Non-pigmented ciliary epithelial cell (primary cell): ENCODE measurements at regions not wholly inside any gene's neighbourhood (a gene's known extent, or its start where the extent isn't known, plus 50 kb on each side); places are given as distances from the start of the nearest gene placed in this dataset.
"Not testable (repeated sequence)": the region's sequence is repeated elsewhere in the genome, so short reads cannot be mapped to it uniquely, and the experiment has no call there.

ENCODE experiments used
- DNase-seq: peaks from one replicate; pipeline ENCODE4 v3.0.0-alpha.2; 2010; ENCODE audit warnings: low read depth

DNA sequence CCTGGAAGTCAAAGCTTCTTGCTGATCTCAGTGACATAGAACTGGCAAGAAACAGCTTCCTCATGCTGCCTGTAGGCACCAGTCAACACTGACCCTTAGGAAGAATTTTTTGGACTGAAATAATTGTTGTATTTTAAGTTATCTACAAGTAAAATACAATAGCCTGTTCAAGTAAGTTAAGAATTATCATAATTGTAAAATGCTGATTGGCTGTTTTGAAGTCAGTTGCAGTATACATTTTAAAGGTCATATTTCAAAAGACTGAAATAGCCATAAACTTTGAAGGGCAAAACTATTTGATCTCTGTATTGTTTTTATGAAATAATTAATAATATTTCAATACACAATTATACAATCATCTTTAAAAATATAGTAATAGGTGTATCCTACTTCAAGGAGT, 794.9 kb downstream of the MAT2B start:
- no peak for DNase-seq

DNA sequence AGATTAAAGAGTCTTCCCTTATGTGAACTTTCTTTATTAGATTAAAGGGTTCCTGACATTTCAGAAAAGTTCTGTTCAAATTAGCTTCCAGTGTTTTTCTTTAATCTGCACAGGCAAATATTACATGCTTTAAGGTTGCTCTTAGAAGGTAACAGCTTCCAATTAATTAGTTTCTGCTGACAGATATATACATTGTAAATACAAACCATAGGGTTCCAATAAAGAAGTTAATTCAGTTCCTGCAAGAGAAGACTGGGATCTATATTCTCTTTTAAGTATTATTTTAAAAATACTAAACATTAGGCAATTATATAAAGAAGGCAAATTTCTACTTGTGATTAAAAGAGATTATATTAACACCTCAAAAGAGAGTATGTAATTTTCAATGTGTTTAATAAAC, 795.7 kb downstream of the MAT2B start:
- no peak for DNase-seq

DNA sequence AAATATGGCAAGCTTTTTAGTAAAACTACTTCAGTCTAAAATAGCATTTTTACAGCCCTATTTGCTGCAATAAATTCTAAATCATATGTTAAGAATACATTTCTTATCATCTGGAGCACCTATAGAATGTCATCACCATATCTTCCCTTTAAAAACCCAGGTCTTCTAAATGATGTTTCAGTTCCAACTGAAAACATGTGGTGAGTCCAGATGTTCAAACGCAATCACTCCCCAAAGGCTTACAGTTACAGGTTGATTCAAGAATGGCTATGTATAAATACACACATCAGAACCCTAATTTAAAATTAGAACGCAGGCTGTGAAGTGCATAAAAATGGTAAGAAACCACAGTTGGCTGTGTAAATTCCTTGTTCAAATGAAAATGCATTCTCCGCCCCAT, 796.3 kb downstream of the MAT2B start:
- DNase-seq = no peak

DNA sequence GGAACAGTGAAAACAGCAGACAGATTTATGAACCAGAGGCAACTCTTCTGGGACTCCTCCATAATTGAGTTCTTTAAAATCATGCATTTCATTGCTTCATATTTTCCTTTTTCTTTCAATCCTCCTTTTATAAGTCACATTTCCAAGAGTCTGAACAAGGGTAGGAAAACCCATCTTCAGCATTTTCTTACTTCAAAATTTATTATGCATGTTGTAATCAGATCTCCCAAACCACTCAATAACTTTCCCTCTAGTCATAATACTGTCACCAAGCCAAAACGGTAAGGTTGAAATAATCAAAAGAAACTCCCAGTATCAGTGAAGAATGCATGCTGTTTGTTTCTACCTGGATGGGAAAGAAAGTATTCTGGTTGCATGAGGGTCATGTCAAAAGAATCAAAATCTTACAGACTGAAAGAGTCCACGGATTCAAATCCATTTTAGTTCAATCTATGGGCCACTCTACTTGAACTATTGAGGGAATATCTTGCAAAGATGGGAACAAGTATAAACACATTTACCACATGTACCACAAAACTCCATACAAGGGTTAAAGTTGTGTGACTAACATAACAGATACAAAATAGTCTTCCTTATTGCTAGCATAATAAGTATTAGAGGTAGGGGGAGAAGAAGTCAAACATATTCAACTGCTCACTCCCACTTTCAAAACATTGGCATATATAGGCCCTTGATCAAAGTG, 797.3 kb downstream of the MAT2B start:
- no peak for DNase-seq

DNA sequence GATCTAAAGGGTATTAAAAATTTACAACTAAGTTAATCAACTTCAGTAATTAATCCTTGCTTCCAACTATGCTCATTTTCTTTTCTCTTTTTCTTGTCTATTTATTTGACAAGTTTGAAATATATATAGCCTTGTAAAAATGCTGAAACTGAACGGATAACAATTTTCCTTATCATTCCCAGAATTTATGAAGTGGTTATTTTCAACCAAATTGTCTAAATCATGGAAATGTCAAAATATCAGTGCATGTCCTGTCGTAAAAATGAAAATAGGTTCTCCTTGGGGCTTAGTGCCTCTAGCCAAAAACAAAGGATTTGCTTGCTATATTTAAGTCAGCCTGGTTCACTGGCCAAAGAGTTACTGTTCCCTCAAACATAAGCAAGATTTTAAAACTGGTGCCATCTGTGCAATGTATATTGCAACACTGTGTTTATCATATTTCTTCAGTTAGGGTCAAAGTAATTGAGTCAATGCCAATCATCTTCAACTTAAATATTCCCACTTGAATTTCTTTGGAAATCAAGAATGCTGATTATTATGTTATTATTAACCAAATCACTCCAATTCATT, 798.3 kb downstream of the MAT2B start:
- DNase-seq = no peak

DNA sequence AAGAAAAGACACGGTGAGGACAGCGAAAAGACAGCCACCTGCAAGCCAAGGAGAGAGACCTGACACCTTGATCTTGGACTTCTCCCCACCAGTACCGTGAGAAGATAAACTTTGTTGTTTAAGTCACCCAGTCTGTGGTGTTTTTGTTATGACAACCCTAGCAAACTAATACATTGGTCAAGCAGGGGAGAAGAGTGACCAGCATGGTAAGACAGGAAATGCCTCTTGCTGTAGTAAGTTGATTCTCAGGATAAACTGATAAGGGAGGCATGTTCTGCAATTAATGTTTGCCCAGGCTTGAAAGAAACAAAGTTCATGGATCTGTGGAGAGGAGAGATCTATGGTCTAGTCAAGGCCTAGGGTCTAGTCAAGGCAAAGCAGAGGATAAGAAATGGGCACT, 801.2 kb downstream of the MAT2B start:
- DNase-seq = peak; percentile 55

DNA sequence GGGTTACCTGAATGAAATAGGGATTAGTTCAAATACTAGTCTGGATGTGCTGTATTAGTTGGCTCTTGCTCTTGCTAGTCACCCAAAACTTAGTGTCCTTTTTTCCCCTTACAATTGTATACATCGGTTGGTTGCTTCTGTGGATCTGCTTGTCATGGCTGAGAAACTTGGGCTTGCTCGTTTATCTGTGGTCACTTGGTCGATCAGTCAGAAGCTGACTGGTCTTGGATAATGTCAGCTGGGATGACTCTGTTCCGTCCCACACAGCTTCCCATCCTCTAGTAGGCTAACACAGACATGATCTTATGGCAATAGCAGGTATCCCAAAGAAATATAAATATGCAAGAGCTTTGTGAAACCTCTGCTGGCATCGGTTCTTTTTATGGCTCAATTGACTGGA, 807.4 kb downstream of the MAT2B start:
- DNase-seq = no peak

DNA sequence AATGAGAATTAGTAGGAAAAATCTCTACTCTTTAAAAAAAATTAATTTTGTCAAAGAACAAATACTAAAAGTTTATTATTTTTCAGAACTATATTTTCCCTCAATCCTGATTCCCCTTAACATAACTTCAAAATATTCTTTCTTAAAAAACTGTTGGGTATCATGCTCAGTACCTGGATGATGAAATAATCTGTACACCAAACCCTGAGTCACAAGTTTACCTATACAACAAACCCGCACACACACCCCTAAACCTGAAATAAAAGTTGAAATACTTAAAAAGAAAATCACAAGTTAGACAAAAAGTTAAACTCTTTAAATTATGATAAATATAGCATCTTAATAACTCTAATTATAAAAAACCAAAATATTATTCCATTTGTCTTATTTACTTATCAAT, 812.3 kb downstream of the MAT2B start:
- no peak for DNase-seq

DNA sequence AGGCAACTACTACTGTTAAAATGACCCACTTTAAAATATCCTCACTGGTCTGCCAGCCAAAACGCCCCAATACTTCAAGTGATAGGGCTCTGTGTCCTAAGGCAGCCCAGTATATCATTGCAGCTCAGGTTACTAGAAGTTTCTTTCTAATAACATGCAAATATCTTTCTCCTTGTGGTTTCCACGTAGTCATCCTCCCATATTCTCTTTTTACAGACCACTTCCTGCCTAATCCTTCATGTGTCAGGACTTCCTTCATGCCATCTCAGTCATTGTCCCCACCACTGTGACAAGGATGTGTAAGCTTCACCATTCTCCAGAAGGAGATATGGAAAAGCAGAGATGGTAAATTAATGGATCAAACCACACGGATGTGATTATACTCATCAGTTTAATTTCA, 813.7 kb downstream of the MAT2B start:
- DNase-seq = no peak

DNA sequence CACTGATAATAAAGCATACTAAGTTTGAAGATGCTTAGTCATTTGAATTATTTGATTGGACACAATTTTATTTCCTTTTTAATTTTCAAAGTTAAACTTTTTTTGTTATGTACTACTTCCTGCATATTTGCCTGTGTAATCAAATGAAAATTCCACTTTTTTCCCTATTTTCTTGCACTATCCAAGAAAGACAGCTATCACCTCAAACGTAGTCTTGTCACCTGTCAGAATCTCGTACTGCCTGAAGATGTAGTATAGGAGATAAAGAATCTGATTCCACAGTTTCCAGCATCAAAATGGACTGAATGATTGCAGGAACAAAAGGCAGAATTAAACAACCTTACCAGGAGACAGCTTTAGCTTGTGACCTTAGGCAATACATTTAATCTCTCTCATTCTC, 818.8 kb downstream of the MAT2B start:
- DNase-seq = no peak

DNA sequence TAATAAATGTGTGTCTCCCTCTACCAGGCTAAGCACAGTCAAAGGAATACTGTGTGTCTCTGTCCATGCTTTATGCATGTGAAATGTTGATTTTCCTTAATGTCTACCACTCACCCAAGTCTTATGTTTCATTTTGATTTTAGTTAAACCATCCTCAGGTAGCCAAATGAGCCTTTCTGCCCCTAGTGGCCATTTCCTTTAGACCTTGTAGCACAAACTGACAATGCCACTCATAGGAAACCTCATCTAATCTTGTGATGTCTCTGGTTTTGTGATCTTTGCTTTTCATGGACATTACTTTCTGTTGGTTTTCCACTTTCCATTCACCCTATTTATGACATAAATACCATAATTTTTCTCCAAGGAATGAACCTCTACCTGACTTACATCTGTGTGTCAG, 820.8 kb downstream of the MAT2B start:
- no peak for DNase-seq

DNA sequence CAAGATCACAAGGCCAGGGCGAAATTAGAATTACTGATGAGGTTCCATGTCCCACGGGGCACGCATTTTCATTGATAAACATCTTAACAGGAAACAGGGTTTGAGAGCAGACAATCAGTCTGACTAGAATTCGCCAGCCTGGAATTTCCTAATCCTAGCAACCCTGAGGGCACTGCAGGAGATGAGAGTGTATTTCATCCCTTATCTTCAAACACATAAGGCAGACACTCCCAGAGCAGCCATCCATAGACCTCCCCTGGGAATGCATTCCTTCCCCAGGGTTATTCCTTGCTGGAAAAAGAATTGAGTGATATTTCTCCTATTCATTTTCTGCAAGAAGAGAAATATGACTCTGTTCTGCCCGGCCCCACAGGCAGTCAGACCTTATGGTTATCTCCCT, 821.7 kb downstream of the MAT2B start:
- not testable (repeated sequence) for DNase-seq

DNA sequence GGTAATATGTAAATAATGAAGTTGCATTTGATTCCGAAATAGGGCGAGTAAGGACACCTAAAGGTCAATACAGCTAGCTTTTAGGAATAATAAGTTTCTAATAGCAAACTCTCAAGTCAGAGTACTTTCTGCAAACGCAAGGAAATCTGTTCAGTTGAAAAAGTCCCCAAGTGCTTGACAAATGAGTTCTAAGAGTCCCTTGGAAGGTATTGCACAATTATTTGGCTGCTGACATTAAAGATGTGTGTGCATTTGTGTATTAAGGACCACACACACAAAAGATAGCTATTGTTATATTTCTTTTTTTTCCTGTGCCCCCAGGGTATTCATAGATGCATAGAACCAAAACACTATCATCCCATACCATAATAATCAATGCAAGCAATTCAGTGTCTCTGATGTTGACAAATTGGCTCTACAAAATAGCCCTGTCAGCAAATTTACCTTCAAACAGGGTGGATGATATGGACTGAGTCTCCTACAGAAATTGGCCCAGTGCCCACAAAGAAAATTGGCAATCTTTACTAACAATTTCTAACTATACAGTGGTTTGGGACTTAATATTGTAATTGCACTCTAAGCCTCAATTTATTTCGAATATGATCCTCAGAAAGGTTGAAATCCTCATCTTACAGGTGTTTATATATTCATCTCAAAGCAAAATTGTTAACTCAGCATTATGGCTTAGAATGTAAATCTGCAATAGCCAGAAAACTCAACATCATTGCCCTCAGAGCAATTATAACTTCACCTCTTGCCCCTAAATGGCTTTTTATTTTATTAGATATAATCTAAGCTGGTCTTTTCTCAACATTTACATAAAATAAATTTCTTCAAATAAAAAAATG, 827.2 kb downstream of the MAT2B start:
- DNase-seq = no peak

DNA sequence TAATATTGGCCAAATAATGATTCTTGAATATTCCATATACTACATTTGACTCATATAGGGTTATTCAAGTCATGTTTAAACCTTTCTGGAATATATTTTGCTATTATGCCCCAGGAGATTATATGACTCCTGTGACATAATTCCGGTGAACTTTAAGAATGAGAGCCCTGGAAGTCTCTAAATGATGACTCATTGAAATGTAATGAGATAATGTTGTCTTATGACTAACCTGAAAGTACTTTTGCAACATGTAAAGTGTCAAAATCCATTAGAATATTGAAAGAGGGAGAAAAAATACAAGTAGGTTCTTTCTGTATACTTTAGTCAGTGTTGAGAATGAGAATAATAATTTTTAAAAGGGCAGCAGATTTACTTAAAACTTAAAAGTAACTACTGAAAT, 830.4 kb downstream of the MAT2B start:
- peak; percentile 61 for DNase-seq

DNA sequence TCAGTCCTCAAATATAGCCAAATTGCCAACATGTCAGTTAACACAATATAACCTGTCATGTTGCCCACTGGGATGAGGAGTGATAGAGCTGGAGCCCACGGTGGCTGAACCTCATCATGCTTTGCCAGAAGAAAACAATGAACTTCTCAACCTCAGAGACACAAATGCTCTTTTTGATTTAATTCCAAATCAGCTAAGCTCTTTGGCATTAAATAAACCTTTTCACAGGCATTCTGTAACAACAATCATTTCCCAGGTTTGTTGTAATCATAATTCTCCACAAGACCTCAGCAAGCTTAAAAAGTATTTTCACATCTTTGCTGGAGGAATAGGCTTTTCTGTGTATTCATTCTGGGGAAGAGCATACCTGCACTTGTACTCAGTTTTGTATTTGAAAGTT, 830.9 kb downstream of the MAT2B start:
- no peak for DNase-seq

DNA sequence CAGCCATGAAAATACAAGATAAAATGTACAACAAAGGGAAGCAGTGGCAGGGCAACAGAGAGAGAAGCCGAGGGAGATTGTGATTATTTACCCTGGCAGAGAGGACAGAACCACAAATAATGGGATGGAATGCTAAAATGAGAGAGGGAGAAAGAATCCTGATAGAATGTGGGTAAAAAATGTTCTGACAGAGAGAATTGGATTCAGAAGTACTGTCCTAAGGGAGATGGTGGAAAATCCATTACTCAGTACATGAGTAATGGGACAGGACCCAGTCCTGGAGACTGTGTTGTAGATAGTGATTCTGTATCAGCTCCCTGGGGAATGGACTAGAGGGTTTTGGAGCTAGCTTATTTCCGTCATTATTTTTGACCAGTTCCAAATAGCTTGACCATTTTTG, 831.5 kb downstream of the MAT2B start:
- no peak for DNase-seq

DNA sequence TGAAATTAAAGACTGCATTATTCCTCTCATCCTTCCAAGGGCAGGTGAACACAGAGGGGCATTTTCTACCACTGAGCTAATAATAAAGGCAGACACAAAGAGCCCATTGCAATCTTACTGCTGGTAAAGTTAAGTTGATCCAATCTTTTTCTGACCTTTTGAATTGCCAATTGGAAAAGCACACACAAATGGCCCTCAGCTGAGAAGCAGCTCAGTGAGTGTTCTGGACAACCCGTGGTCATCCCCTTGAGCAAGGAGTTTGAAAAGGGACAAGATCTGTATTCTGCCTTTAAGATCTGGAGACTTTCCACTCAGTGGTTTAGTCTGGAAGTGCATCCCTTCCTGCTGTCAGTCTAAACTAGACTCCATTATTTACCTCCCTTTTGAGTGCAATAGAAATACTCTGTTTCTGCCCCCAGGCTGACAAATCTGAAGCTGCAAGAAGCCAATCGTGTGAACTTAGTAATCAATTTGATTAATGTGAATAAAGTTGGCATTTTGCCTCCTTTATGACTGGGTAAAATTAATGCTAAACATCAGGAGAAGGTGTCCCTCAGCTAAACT, 835.7 kb downstream of the MAT2B start:
- DNase-seq = no peak

DNA sequence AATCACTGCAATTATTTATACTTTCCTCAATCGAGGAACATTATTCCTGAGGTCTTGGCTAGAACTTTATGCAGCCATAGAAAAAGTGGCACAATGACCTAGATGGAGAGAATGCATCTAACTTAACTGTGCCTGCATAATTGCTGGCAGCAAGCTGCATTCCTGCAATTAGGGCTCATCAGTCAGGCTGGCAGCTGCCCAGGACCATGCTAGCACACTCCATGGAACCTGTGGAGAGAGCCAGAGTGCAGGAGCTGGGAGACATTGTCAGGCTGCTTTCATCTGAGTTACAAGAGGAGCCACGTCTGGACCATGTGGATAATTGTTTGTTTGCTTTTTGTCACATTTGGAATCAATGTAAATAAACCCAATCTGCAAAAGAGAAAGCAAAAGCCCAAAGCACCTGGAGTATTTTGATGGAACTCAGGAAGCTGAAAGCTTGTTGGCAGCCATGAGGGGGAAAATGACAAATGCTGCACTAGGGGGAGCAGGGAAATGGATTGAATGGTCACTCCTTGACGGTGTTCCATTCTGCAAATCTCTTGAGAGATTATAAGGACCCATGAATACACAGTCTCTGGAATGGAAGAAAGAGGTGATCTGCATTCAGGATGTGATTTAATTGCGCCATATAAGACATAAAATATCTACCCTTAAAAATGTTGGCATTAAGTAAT, 839.9 kb downstream of the MAT2B start:
- DNase-seq = no peak

DNA sequence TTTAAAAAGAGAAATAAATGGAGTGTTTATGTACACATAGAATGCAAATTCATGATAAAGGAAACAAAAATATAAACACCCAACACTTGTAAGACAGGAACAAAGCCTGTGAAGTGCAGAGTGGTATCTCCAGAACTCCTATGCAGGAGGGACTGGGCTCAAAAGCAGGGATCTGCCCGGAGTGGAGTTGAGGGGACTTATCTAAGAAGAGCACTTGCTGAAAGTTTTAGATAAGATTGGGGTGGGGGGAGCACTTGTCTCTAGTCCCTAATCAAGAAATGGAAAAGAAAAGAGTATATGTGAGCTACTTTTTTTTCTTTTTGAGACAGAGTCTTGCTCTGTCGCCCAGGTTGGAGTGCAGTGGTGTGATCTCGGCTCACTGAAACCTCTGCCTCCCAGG, 840.4 kb downstream of the MAT2B start:
- DNase-seq = no peak

DNA sequence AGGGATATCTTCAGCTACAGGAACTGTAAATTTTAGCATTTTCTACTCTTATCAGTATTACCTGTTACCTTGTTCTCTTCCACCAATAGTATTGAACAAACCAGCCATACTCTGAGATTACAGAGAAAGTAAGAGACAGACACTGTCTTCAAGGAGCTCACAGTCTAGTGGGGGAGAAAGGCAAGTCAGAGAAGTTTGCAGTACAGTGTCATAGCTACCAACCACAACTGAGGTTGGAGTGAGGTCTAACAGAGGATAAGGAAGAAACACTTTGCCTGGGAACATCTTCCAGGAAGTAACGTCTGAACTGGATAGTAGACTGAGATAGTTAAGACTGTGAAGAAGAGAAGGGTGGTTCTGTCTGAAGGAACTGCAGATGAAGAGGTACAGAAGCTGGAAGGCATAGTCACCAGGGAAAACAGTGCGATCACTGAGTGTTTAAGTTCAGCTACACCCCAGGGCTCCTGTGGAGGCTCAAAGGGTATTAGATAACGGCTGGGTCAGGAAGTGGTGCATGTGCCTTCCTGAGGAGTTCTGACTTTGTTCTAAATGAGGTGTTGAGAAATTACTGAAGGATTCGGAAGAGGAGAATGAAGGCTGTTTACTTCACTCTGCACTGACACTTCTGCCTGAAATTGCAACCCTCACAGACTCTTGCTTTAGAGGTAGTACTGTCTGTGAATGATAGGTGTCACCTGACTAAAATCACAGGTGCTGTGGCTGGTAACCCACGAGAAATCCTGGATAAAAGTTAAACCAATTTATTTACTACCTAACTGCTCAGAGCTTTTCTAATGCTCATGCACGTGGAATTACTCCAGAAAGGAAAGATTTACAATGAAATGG, 841.6 kb downstream of the MAT2B start:
- no peak for DNase-seq

DNA sequence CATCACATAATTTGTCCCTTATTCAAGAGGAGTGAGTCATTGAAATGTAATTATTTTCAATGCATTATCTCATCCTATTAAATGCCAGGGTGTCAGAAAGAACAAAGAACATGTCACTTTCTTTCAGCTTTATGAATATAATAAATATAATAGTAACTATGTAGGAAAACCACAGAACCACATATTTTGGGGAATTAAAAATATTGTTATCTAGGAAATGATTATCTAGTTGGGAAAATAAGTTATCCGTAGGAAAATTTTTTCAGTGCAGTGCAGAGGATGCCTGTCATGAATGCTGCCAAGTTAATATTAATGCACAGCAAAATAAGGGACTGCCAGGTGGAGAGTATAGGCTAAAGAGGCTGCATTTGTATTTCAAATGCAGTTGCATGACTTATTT, 844.8 kb downstream of the MAT2B start:
- no peak for DNase-seq
